ENCODE measurements at regions not wholly inside any gene's neighbourhood (a gene's known extent, or its start where the extent isn't known, plus 50 kb on each side); places are given as distances from the start of the nearest gene placed in this dataset.

- TF ChIP-seq CTCF (IDR thresholded peaks at IDR 0.05), result no peak
- Histone ChIP-seq H3K27ac (no peak overlapping the region), H3K9me3 (no peaks in the 10 kb centered on the region), H3K36me3 (no peaks in the 10 kb centered on the region), H3K27me3 (ENCODE audit: low read depth) (peaks cover 5% of the 10 kb centered on the region), H3K4me1 (no peaks in the 10 kb centered on the region), H3K4me3 (no peak overlapping the region)
- intact Hi-C loops (cut with DNase I), result no loop called here
- ATAC-seq (no peak), DNase-seq (no peak)
Measured at GRCh38 chr22:22073769-22074561, 91.4 kb upstream of the TOP3B start.

- no peak for TF ChIP-seq CTCF (IDR thresholded peaks at IDR 0.05)
- Histone ChIP-seq H3K4me1 (no peaks in the 10 kb centered on the region), H3K27me3 (ENCODE audit: low read depth) (peaks cover 5% of the 10 kb centered on the region), H3K27ac (no peak overlapping the region), H3K9me3 (no peaks in the 10 kb centered on the region), H3K4me3 (no peak overlapping the region), H3K36me3 (no peaks in the 10 kb centered on the region)
- intact Hi-C loops (cut with DNase I), result no loop called here
- DNase-seq (no peak), ATAC-seq (no peak)
Measured at GRCh38 chr22:22072169-22072836, 89.7 kb upstream of the TOP3B start.

GRCh38 chr22:22071455-22071854 lies 88.9 kb upstream of the TOP3B start:
- no peaks in the 10 kb centered on the region for H3K36me3 ChIP-seq
- H3K9me3 ChIP-seq, result no peaks in the 10 kb centered on the region
- H3K4me3 ChIP-seq, result no peak overlapping the region
- TF ChIP-seq CTCF (IDR thresholded peaks at IDR 0.05), result no peak
- H3K4me1 ChIP-seq, result no peaks in the 10 kb centered on the region
- ATAC-seq, result no peak
- intact Hi-C loops (cut with DNase I), result no loop called here
- no peak overlapping the region for H3K27ac ChIP-seq
- H3K27me3 ChIP-seq (ENCODE audit: low read depth), result peaks cover 5% of the 10 kb centered on the region
- no peak for DNase-seq

GRCh38 chr22:22070371-22070824 lies 87.8 kb upstream of the TOP3B start:
- H3K4me3 ChIP-seq, result no peak overlapping the region
- intact Hi-C loops (cut with DNase I), result no loop called here
- H3K27ac ChIP-seq, result no peak overlapping the region
- ATAC-seq (no peak), DNase-seq (no peak)
- H3K9me3 ChIP-seq, result no peaks in the 10 kb centered on the region
- no peaks in the 10 kb centered on the region for H3K36me3 ChIP-seq
- no peak for TF ChIP-seq CTCF (IDR thresholded peaks at IDR 0.05)
- H3K4me1 ChIP-seq, result no peaks in the 10 kb centered on the region
- peaks cover 5% of the 10 kb centered on the region for H3K27me3 ChIP-seq (ENCODE audit: low read depth)

GRCh38 chr22:22069450-22070370 lies 87.1 kb upstream of the TOP3B start:
- no peaks in the 10 kb centered on the region for H3K4me1 ChIP-seq
- no peak for ATAC-seq
- no peak overlapping the region for H3K27ac ChIP-seq
- H3K9me3 ChIP-seq, result no peaks in the 10 kb centered on the region
- intact Hi-C loops (cut with DNase I), result no loop called here
- no peak for TF ChIP-seq CTCF (IDR thresholded peaks at IDR 0.05)
- peaks cover 5% of the 10 kb centered on the region for H3K27me3 ChIP-seq (ENCODE audit: low read depth)
- no peak for DNase-seq
- no peak overlapping the region for H3K4me3 ChIP-seq
- no peaks in the 10 kb centered on the region for H3K36me3 ChIP-seq
